ENCODE measurements at regions not wholly inside any gene's neighbourhood (a gene's known extent, or its start where the extent isn't known, plus 50 kb on each side); places are given as distances from the start of the nearest gene placed in this dataset.

- intact Hi-C loops (cut with micrococcal nuclease): no loop called here
Measured at GRCh38 chr9:8262625-8263622, 463.3 kb upstream of the DMAC1 start.

- intact Hi-C loops (cut with micrococcal nuclease): no loop called here
Measured at GRCh38 chr9:8261737-8262136, 462.2 kb upstream of the DMAC1 start.

GRCh38 chr9:8259028-8259427, 459.4 kb upstream of the DMAC1 start:
- intact Hi-C loops (cut with micrococcal nuclease): no loop called here

- intact Hi-C loops (cut with micrococcal nuclease): no loop called here
Measured at GRCh38 chr9:8256880-8257279, 457.3 kb upstream of the DMAC1 start.

GRCh38 chr9:8255850-8256249, 456.3 kb upstream of the DMAC1 start:
- intact Hi-C loops (cut with micrococcal nuclease): no loop called here

GRCh38 chr9:8254541-8254940, 455.0 kb upstream of the DMAC1 start:
- intact Hi-C loops (cut with micrococcal nuclease): no loop called here

GRCh38 chr9:8252445-8252844, 452.9 kb upstream of the DMAC1 start:
- intact Hi-C loops (cut with micrococcal nuclease): no loop called here

- intact Hi-C loops (cut with micrococcal nuclease): no loop called here
Measured at GRCh38 chr9:8251566-8251965, 452.0 kb upstream of the DMAC1 start.

GRCh38 chr9:8244505-8245092, 445.0 kb upstream of the DMAC1 start:
- intact Hi-C loops (cut with micrococcal nuclease): no loop called here

- intact Hi-C loops (cut with micrococcal nuclease): no loop called here
Measured at GRCh38 chr9:8241201-8241600, 441.6 kb upstream of the DMAC1 start.

- intact Hi-C loops (cut with micrococcal nuclease): no loop called here
Measured at GRCh38 chr9:8237096-8237495, 437.5 kb upstream of the DMAC1 start.

- intact Hi-C loops (cut with micrococcal nuclease): no loop called here
Measured at GRCh38 chr9:8235489-8235888, 435.9 kb upstream of the DMAC1 start.

- intact Hi-C loops (cut with micrococcal nuclease): no loop called here
Measured at GRCh38 chr9:8234316-8234715, 434.7 kb upstream of the DMAC1 start.

- intact Hi-C loops (cut with micrococcal nuclease): no loop called here
Measured at GRCh38 chr9:8232726-8233125, 433.1 kb upstream of the DMAC1 start.

- intact Hi-C loops (cut with micrococcal nuclease): no loop called here
Measured at GRCh38 chr9:8229226-8229625, 429.6 kb upstream of the DMAC1 start.

GRCh38 chr9:8224381-8224801, 424.8 kb upstream of the DMAC1 start:
- intact Hi-C loops (cut with micrococcal nuclease): no loop called here

- intact Hi-C loops (cut with micrococcal nuclease): no loop called here
Measured at GRCh38 chr9:8223861-8224260, 424.3 kb upstream of the DMAC1 start.

GRCh38 chr9:8221462-8221861, 421.9 kb upstream of the DMAC1 start:
- intact Hi-C loops (cut with micrococcal nuclease): no loop called here

- intact Hi-C loops (cut with micrococcal nuclease): no loop called here
Measured at GRCh38 chr9:8208465-8208864, 408.9 kb upstream of the DMAC1 start.

GRCh38 chr9:8207596-8207995, 408.0 kb upstream of the DMAC1 start:
- intact Hi-C loops (cut with micrococcal nuclease): no loop called here

GRCh38 chr9:8206720-8207119, 407.1 kb upstream of the DMAC1 start:
- intact Hi-C loops (cut with micrococcal nuclease): no loop called here

GRCh38 chr9:8205576-8205975, 406.0 kb upstream of the DMAC1 start:
- intact Hi-C loops (cut with micrococcal nuclease): no loop called here

- intact Hi-C loops (cut with micrococcal nuclease): no loop called here
Measured at GRCh38 chr9:8189881-8190280, 390.3 kb upstream of the DMAC1 start.
